ENCODE measurements at regions not wholly inside any gene's neighbourhood (a gene's known extent, or its start where the extent isn't known, plus 50 kb on each side); places are given as distances from the start of the nearest gene placed in this dataset.

- no peak for DNase-seq (ENCODE audit: extremely low spot score)
- TF ChIP-seq, protein P1, sequence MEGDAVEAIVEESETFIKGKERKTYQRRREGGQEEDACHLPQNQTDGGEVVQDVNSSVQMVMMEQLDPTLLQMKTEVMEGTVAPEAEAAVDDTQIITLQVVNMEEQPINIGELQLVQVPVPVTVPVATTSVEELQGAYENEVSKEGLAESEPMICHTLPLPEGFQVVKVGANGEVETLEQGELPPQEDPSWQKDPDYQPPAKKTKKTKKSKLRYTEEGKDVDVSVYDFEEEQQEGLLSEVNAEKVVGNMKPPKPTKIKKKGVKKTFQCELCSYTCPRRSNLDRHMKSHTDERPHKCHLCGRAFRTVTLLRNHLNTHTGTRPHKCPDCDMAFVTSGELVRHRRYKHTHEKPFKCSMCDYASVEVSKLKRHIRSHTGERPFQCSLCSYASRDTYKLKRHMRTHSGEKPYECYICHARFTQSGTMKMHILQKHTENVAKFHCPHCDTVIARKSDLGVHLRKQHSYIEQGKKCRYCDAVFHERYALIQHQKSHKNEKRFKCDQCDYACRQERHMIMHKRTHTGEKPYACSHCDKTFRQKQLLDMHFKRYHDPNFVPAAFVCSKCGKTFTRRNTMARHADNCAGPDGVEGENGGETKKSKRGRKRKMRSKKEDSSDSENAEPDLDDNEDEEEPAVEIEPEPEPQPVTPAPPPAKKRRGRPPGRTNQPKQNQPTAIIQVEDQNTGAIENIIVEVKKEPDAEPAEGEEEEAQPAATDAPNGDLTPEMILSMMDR (IDR thresholded peaks at IDR 0.05; ENCODE audit: control extremely low read depth, extremely low read depth, low read depth, missing control alignments): no peak
- CTCF ChIA-PET: interaction anchor here (1.0 to 1.5 kb wide), 3 partner anchors 19 to 63 kb away, joined by 3 to 5 read pairs (median 3); no protein-coding TSS in a partner anchor
- POLR2A ChIA-PET: no interaction called here
Observed at GRCh38 chr4:12978310-12978709, 505.8 kb downstream of the RAB28 start.

GRCh38 chr4:12975511-12975910 lies 508.6 kb downstream of the RAB28 start:
- TF ChIP-seq, protein P1 (IDR thresholded peaks at IDR 0.05; ENCODE audit: control extremely low read depth, extremely low read depth, low read depth, missing control alignments): no peak
- ChIA-PET CTCF (no interaction called here), POLR2A (no interaction called here)

GRCh38 chr4:12973522-12973921 lies 510.6 kb downstream of the RAB28 start:
- TF ChIP-seq, protein P1 (IDR thresholded peaks at IDR 0.05; ENCODE audit: control extremely low read depth, extremely low read depth, low read depth, missing control alignments): no peak
- no peak for DNase-seq (ENCODE audit: extremely low spot score)
- POLR2A ChIA-PET: no interaction called here
- CTCF ChIA-PET: no interaction called here

More at GRCh38 chr4:12975511-12975910, 508.6 kb downstream of the RAB28 start:
- no peak for DNase-seq (ENCODE audit: extremely low spot score)

- ChIA-PET CTCF (no interaction called here), POLR2A (no interaction called here)
- no peak for DNase-seq (ENCODE audit: extremely low spot score)
- TF ChIP-seq, protein P1 (IDR thresholded peaks at IDR 0.05; ENCODE audit: control extremely low read depth, extremely low read depth, low read depth, missing control alignments): no peak
Observed at GRCh38 chr4:12968345-12968744, 515.8 kb downstream of the RAB28 start.

- TF ChIP-seq, protein P1 (IDR thresholded peaks at IDR 0.05; ENCODE audit: control extremely low read depth, extremely low read depth, low read depth, missing control alignments): no peak
- POLR2A ChIA-PET: no interaction called here
- DNase-seq (ENCODE audit: extremely low spot score): no peak
- CTCF ChIA-PET: interaction anchor here (1.4 to 1.8 kb wide), 2 partner anchors 11 to 15 kb away, joined by 3 to 4 read pairs; no protein-coding TSS in a partner anchor
Observed at GRCh38 chr4:12966726-12967125, 517.4 kb downstream of the RAB28 start.

DNA sequence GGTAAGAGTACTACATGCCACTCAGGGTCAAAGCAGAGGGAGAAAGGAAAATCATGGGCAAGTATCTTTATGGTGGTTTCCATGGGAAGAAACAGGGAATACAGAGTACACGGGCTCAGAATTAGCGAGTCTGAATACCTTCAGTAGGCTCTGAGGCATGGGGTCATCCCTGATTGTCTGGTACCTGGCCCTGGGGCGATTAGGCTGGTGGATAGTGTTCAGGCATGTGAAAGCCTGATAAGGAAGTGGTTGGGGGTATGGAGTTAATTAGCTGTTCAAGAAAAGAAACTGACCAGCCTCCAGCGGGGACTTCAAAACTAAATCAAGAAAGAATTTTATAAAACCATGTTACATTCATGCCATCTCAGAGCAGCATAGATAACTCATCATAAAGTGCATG lies 518.8 kb downstream of the RAB28 start:
- TF ChIP-seq, protein P1 (IDR thresholded peaks at IDR 0.05; ENCODE audit: control extremely low read depth, extremely low read depth, low read depth, missing control alignments): no peak
- no peak for DNase-seq (ENCODE audit: extremely low spot score)
- CTCF ChIA-PET: interaction anchor here (1.4 to 1.8 kb wide), 2 partner anchors 10 to 14 kb away, joined by 3 to 4 read pairs; no protein-coding TSS in a partner anchor
- POLR2A ChIA-PET: no interaction called here
